PC-9 (cell line): ENCODE measurements at regions not wholly inside any gene's neighbourhood (a gene's known extent, or its start where the extent isn't known, plus 50 kb on each side); places are given as distances from the start of the nearest gene placed in this dataset.

ENCODE experiments used
- CTCF ChIP-seq: fragments of 200-600 bp; sonication (generic); conservative IDR thresholded peaks from 2 replicates; pipeline ENCODE4 v1.6.1; 2017; ENCODE audit warnings: mixed run types, antibody characterized with exemption, mild to moderate bottlenecking, moderate library complexity
- EZH2 ChIP-seq: fragments of 200-600 bp; sonication (generic); IDR thresholded peaks from 2 replicates; pipeline ENCODE4 v1.8.0; 2017; ENCODE audit warnings: antibody characterized with exemption, low read depth

DNA sequence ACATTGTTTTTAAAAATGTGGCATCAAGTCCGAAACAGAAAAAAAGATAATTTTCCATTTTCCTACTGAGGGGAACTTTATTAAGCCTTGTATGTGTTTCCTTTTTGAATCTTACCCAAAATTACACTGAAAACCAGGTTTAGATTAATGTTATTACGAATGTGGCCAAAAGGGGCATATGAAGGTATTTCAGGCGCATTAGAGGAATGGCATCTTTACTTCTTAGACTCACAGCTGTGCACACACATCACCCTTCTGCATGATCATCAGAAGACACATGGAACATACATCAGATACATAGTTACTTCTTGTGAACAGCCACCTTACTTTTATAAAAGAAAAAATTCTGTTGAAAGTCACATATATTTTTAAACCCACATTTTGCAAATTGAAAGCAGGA is 58.6 kb upstream of the ZPBP start:
- no peak for TF ChIP-seq CTCF
- no peak for TF ChIP-seq EZH2
